ENCODE measurements at regions not wholly inside any gene's neighbourhood (a gene's known extent, or its start where the extent isn't known, plus 50 kb on each side); places are given as distances from the start of the nearest gene placed in this dataset.
"Not testable (repeated sequence)": the region's sequence is repeated elsewhere in the genome, so short reads cannot be mapped to it uniquely, and the experiment has no call there.

DNA sequence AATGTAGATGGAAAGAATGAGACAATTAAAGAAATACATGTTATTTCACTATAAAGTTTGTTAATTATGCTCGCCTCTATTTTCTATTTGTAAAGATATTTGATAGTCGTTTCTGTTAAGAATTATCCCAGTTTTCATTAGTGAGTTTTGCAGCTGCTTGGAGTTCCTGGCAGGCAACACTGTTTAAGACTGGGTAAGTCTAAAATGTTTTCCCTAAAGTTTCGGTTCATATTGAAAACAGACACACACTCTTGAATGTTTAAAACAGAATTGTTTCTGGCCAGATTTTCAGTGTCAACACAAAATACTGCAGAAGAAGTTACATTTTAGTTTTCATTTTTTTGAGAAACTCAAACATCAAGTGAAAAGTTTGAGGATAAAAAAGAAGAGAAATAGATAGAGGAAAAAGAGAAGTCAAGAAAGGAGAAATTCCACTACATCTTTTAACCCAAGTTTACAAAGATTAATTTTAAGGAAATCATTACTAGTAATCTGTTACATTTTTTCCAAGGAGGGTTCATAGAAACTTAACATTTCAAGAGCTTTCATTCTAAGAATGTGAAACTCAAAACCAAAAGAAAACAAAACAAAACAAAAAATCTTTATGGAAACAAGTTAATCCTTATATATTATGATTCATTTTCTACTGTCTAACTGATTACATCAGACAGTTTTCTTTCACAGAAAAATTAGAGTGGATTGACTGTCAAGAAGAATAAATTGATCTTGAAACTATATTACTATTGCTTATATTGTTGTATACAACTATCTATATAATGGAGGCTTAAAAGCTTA is 305.5 kb downstream of the FAT4 start:
- DNase-seq: no peak

DNA sequence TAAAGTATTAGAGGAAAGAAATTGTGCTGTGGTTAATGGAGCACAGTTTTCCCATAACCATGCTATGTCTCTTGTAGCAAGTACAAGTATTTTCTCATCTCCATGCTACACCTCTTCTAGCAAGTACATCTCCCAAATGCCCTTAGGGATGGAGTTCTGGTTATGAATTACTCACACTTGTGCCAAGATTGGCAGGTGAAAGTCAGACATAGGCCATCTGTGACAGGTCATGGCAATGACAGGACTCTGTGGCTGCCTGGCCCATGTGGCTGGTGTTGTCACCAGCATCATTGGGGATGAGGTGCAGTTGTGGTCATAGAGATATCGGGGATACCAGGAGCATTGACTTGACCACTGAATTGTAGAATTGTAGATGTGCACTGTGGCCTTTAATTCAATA is 310.2 kb downstream of the FAT4 start:
- no peak for DNase-seq

DNA sequence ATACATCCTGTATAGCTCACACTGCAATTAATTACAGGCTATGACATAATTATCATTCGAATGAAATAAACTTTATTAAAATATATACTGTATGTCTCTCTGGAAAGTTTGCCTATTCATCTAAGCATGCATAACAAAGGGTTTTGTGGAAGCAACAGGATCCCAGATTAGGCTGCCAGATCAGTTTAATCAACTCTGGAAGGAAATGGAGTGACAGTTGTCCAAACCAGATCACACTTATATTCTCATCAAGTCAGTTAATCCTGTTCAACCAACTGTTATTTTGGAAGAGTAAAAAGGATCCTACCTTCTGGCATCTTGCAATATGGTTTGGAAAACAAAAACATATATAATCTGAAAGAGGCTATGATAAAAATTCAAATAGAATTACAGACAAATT is 312.2 kb downstream of the FAT4 start:
- no peak for DNase-seq

DNA sequence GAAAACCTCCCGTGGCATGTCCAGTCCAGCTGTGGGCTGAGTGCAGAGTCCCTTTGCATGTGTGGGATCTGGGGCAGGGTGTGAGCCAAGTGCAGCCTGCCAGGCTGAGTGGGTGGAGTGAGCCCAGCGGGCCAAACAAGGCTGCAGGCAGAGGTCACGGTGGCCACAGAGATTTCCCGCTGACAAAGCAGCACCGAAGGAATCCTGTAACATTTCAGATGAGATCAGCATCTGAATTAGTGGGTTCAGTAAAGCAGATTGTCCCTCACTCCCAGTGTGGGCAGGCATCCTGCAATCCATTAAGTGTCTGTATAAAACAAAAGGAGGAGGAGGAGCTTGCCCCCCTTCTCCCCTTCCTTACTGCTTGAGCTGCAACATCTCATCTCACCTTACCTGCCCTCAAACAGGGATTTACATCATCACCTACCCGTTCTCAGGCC is 324.4 kb downstream of the FAT4 start:
- DNase-seq: no peak

DNA sequence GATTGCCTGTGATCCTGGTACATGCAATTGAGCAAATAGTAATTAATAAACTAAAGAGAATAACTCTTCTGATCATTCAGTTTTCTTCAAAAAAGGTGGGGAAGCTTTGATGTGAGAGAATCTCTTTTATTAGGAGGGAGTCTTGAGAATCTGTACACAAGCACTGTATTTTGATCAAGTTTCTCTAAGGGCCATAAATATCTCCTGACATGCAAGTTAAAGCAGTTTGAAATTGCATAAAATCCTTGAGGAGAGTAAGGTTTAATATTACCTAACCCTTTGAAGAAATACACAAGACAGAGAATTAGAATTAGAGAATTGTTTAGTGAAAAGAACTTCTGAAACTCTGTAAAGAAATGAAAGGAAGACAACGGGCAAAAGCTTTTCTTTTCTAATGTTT is 326.9 kb downstream of the FAT4 start:
- no peak for DNase-seq

DNA sequence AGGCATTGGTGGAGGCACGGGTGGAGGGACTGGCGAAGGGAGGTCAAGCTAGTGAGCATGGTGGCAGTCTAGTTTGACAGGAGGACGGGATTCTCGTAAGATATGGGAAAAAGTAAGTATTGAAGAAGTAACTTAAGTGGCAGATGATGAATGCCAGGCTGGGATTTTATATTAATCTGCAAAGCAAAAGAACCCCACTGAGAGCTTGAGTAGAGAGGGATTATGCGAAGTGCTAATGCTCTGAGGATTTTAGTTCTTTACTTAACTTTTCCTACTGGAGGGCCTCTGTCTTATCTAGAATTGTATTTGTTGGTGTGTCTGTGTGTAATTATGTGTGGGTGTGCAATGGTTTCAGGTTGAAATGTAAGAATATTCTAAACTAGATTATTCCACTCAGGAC is 327.9 kb downstream of the FAT4 start:
- no peak for DNase-seq

DNA sequence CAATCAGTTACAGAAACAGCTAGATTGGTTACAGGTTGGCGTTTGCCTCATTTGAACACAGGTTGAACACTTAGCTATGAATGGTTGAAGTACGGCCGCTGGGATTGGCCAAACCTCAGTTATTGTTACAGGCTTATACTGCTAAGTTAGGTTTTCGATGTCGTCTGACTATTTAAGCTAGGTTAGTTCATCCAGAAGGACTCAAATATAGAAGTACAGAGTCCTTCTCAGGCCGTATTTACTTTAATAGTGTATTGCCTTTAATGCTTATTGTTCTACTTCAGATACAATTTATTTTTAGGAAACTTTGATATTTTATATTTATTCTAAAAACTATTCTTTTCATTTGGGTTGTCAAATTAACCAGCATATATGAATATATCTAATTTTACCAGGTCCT is 334.7 kb downstream of the FAT4 start:
- DNase-seq: no peak

DNA sequence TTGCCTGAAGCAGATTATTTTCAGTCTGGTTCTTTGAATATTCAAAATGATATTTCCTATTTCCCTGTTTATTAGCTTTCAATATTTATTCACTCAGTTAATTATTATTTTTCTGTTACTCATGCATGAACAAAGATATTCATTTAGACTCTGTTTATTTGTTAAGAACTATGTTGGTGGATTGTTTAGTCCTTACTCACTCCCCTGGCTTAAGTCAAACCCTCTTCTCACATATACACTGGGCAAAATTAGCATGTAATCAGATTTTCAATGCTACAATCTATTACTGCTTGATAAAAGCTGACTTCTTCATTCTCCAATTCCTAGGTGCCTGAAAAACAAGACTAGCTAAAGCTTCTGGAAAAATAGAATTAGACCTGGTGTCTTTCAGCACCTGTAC is 335.8 kb downstream of the FAT4 start:
- DNase-seq: no peak

DNA sequence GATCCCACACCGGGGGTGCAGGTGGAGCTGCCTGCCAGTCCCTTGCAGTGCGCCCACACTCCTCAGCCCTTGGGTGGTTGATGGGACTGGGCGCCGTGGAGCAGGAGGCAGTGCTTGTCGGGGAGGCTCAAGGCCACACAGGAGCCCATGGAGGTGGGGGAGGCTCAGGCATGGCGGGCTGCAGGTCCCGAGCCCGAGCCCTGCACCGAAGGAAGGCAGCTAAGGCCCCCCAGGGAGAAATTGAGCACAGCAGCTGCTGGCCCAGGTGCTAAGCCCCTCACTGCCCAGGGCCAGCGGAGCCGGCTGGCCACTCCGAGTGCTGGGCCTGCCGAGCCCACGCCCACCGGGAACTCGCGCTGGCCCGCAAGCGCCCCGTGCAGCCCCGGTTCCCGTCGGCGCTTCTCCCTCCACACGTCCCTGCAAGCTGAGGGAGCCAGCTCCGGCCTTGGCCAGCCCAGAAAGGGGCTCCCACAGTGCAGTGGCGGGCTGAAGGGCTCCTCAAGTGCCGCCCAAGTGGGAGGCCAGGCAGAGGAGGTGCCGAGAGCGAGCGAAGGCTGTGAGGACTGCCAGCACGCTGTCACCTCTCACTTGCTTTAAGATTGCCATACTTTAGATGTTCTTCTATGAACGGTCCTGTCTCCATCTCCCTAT is 337.1 kb downstream of the FAT4 start:
- DNase-seq: not testable (repeated sequence)

DNA sequence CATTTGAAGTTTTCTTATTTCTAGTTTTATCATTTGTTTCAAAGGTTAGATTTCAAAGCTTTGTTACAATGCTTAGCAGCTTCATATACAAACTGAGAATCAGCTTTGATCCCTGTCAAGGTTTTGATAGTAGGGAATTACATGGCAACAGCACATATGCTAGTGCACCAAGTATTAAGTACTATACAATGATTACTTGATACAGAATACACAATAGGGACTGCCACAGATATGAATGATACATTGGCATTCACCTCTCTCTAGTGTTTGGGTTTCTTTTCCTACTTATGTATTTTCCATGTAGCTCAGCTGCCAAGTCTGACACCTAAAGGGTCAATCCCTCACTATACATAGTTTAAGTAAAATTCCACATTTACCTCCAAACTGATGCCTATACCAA is 344.0 kb downstream of the FAT4 start:
- DNase-seq: no peak

DNA sequence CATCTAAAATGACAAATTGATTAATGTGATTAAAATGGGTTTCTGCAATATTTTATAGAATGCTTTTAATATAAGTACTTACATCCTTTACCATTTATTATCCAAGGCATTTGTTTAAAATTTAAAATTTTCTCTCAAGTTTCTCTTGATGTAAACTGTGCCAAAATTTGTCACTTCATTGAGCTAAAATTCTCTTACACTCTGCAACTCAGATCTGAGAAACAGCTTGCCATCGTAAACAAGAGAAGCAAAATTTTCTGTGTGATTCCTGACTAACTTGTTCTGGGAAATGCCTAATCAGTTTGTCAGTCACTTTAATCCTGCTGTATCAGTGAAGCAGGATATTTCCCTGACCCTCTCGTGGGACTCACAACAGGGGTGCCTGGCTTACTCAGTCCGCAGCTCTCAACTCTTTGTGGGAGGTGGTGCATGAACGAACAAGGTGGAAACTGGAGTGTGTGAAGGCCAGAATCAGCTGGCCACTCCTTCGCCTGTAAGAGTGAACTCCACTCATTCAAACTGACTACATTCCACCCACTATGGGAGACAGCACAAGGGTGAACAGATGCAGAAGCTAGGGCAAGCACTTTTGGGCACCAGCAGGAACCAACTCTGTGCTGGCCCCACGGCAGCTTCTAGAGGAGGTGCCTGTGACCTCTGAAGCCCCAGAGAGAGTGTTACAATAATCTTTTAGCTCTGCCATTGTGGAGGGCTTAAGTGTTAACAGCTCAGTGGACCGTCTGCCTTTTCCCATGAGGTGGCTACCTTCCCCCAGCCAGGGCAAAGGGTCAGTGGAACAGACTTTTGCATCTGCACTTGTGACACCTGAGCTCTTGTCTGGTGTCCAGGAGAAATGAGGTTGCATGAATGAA is 349.4 kb downstream of the FAT4 start:
- no peak for DNase-seq

DNA sequence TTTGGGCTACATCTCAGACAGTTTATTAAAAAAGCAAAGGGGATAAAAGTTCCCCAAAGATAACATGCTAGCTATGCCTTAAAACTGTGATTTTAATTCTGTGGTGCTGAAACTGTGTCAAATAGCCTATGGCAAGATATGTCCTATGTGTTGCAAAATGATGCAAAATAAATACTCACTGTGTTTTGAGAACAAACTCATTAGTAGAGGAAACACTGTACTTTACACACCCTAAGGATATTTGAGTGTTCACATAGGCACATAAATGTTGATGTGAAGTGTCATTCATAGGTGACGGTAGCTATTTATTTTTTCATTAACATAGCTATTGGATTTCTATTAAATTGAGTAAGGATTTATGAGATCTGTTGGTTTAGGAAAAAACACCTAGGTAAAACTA is 351.9 kb downstream of the FAT4 start:
- DNase-seq: no peak

DNA sequence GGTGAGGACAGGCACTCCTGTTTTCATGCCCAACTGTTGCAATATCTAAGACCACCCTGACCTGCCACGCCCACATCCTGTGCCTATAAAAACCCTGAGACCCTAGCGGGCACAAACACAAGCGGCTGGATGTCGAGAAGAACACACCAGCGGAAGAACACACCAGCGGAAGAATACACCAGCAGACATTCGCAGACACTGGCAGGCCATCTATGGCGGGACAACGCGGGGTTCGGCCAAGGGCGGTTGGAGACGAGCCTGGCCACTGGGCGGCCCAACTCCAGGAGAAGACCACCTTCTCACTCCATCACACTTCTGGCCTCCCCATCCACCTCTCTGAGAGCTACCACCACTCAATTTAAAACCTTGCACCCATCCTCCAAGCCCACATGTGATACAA is 361.4 kb downstream of the FAT4 start:
- no peak for DNase-seq

DNA sequence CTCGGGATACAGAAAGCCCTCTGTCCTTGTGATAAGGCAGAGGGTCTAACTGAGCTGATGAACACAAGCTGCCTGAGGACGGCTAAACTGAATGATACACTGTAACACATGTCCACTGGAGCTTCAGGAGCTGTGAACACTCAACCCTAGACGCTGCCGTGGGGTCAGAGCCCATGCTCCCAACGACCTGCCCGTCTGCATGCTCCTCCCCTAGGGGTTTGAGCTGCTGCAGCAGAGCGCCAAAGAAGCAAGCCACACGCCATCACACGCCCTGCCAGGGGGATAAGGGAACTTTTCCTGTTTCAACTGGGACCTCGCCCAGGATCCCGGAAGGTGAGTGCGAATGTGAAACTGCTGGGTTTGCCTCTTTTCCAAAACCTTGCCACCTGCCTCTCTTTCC is 361.8 kb downstream of the FAT4 start:
- DNase-seq: no peak

DNA sequence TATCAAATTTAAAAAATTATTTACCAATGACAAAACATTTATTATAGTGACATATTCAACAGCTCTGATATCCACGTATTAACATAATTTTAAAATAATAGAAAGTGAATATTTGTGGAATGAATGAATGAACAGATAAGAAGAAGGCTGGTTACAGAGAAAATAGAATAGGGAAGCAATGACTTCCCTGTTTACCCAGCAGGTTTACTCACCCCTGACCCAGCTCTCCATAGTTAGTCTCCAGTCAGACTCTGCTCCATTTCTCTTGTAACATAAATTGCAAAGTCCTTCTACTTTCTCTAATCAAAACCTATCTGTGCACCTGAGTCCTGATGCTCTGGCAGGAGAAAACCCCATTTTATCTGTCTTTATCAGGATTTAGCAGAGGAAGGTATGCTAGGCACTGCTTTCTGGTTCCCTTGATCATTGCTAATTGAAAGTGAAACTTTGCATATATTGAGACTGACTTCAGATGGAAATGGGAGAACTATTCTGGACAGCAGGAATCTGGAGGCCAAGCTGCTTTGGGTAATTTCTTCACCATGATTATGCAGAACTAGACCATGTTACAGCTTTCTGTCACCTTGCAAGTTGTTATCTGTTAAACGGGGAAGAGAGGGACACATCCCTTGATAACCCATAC is 363.0 kb downstream of the FAT4 start:
- no peak for DNase-seq

DNA sequence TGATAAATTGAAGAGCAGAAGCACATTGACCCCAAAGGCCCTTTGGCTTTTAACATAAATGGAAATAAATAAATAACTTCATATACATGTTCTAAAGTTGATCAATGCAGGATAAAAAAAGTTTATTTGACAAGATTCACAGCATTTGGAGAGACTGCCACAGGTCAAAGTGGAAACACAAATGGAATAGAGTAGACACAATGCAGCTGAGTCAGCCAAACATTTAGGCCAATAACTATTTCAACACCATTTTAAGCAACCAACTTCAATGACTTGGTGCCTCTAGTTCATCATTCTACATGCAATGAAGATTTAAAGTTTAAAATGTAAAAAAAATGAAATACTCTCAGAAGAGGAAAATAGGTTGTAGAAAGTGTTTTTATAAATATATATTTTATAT is 365.2 kb downstream of the FAT4 start:
- DNase-seq: no peak

DNA sequence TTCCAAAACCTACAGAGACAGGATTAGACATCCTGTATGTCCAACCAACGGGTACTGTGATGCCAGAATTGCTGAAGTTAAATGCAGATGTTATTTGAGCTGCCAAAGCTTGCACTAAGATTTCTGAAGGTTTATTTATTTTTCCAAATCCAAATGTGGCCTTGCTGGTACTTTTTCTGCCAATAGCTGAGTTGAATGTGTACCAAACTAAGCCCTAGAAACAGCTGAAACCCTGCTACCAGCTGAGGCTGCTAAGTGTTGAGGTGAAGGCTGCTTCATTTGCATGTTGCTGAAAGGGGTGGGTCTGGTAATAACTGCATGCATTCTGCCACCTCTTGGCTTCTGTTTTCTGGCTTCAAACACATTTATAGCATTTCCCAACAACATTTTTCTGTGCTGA is 366.5 kb downstream of the FAT4 start:
- no peak for DNase-seq

DNA sequence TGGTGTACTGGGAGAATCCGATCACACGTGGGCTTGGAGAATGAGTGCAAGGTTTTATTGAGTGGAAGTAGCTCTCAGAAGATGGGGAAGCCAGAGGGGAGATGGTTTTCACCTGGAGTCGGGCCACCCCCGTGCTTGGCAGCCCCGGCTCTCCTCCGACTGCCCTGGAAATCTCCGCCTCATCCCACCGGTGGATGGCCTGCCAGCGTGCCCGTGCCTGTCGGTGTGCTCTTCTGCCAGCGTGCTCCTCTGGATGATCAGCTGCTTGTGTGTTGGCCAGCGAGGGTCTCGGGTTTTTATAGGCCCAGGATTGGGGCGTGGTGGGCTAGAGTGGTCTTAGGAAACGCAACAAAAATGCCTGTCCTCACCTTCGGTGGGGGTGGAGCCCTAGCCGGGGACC is 368.0 kb downstream of the FAT4 start:
- DNase-seq: no peak

DNA sequence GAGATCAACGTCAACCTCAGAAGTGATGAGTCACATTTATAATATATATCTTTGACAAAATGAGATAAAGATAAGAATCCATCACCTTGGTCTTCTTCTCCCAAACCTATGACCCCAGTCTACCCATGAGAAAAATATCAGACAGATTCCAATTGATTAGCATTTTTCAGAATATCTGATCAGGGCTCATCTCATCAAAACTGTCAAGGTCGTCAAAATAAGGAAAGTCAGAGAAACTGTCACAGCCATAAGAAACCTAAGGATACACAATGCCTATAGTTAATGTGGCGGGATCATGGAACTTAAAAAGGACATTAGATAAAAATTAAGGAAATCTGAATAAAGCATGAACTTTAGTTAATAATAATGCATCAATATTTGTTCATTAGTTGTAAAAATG is 374.1 kb downstream of the FAT4 start:
- DNase-seq: no peak

DNA sequence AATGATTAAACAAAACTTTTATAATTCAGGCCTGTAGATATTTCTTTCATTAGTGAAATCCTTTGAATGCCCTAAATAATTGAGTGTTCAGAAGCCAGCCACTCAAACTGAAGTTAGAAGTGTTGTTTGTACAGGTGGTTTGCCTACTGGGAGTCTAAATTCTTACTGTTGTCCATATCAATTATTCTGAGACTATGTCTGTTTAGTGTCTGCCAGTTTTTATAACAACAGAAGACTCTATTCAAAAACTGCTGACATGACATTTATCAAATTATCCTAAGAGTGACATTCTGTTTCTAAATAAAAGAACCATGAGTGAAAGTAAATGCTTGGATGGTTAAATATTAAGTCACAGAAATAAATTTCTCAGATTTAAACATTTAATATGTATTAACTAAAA is 375.1 kb downstream of the FAT4 start:
- DNase-seq: no peak

DNA sequence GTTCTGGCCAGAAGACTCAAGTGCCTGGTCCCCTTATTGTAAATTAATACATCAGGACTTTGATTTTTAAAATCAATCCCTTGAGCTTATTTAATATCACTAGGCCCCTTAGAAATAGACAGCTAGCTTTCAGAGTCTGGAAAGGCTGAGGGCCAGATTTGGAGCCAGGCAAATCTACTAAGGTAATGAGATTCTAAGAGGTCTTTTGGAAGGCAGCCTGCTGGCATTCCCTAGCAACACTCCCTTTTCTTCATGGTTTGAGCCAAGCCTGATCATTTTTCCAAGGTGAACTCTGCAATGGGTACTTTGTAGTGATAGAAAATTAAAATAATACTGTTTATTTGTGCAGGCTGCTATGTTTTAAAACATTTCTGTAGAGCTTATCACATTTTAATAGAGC is 378.5 kb downstream of the FAT4 start:
- no peak for DNase-seq

DNA sequence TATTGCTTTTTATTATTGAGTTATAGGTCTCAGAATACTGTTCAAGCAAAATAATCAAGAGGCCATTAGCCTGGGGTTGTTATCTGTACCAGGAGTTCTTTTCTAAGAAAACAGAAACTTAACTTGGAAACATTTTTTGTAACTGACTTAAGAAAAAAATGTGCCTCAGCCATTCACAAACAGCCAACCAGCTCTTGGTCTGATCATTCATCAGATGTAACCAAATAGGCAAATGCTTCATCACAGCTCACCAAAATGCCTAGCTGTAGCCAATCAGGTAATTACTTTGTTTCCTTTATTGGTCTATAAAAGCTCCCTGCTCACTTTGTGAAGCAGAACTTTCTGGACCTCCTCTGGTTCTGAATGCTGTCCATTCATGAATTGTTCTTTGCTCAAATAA is 387.7 kb downstream of the FAT4 start:
- no peak for DNase-seq

DNA sequence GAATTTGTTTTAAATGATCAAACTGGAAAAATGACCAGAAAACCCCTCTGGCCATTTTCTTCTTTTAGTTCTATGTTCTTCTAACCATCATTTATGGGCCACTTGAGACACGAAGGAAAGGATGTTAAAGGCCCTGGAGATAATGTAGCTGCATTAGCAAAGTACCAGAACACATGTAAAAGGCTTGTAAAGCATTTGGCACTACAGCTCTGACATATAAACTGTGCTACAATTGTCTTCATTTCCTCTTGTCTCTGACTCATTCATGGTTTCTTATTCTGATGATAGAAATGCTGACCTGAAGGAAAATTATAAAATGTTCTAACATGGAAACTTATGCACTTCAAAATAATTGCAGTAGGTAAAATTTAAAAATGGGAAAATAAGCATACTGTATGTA is 388.7 kb downstream of the FAT4 start:
- DNase-seq: no peak

Data from T-helper 2 cell (primary cell).